ENCODE measurements at regions not wholly inside any gene's neighbourhood (a gene's known extent, or its start where the extent isn't known, plus 50 kb on each side); places are given as distances from the start of the nearest gene placed in this dataset.
A peak's percentile ranks its signal among the peaks of the same experiment; 100 is the strongest.
"Not testable (repeated sequence)": the region's sequence is repeated elsewhere in the genome, so short reads cannot be mapped to it uniquely, and the experiment has no call there.

DNA sequence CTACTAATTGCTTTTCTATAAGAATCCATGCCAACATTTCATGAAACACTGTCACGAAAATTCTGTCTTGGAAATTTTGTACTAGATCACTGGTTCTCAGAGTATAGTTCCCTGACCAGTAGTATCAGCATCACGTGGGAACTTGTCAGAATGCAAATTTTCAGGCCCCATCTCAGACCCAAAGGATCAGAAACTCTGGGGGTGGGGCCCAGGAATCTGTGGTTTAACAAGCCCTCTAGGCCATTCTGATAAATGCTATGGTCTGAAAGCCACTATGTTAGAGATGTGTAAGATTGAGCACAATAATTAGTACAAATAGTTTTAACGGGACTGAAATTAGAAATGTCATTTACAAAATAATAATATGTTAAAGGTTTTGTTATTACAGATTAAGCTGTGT is 615.7 kb upstream of the ARRDC3 start:
- no peak for DNase-seq (ENCODE audit: low read depth)

DNA sequence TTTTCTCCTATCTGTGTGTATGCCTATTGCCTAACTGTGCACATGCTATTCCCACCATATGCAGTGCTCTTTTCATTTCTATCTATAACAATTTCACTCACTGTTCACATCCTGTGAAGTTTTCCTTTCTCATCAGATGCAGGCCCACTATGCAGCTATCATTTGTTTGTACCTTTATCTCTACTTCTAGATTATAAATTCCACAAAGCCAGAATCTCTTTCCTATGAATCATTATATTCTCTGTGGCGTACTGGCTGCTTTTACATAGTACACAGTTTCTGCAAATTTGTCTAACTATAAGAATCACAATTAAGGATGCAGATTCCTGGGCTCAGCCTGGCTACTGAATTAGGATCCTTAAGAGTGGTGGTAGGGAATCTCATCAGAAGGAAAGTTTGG is 600.8 kb upstream of the ARRDC3 start:
- no peak for DNase-seq (ENCODE audit: low read depth)

DNA sequence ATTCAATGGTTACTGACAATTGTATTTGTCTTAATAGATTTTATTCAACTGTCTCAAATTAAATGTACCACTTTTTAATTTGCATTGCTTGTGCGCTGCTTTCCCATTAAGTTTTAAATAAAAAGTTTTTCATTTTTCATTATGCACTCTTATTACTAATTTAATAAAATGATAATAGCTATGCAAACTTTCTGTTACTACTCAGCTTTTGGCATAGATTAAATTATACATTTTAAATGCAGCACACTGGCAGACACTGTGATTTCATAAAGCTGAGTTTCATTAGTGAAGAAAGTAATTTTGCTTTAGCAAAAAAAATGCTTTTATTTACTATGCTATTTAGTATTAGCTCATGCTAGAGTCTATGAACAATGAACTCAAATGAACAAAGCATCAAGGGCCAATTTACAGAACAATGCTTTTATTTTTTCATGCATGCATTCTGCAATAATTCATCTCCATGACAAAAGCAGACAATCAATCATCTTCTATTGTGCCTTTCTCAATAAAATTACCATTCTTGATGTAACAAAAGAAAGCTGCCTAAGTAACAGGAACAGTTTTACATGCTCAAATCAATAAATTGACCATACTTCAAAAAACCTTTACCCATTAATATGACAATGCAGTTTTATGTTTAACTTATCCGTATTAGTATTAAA is 595.2 kb upstream of the ARRDC3 start:
- DNase-seq (ENCODE audit: low read depth): no peak

DNA sequence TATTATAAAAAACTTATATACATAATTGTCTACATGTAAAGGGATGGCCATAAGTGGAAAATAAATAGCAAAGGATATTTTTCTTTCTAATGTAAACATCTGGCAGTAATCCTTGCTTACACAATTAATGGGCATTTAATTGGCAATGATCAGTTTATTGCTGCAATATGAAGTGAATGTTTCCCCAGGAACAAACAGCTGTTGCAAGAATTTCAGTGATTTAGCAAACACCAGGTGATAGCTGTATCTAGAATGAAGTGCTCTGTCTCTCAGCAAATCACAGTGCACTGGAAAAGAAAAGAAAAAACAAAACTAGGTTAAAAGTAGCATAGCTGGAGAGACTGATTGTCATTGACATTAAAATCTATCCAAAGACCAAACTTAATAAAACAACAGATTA is 594.5 kb upstream of the ARRDC3 start:
- DNase-seq (ENCODE audit: low read depth): no peak

DNA sequence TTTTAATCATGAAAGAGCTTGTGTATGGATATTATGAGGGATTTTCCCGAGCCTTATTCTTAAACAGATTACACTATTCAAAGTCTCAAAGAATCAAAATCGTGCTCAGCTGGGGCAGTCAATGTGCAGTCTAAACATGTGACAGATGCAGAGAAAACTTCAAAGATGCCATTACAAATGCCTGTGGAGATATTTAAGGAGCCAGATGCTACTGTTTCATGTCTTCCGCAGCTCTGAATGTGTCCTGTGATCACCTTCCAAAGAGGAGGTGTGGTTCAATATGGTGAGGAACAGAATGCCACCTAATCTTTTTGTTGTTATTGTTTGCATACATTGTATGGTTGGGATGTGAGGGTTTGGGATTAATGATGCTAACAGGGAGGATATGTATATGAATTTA is 593.3 kb upstream of the ARRDC3 start:
- DNase-seq (ENCODE audit: low read depth): no peak

DNA sequence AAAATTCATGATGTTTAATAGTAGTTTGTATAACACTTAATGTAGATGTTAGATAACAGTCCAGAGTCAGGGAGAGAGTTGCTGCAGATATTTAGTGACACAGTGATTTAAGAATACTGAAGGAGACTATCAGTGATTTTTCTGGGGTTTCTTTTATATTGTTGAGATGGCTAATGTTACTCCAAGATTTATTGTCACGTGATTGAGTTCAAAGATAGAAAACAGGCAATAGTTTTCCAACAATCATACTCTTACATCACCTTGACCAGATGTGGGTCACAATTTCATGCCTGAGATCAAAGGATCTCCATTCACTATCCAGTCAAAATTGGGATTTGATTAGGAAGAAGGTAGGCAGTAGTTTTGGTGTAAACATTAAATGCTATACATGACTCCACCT is 580.0 kb upstream of the ARRDC3 start:
- DNase-seq (ENCODE audit: low read depth): no peak

DNA sequence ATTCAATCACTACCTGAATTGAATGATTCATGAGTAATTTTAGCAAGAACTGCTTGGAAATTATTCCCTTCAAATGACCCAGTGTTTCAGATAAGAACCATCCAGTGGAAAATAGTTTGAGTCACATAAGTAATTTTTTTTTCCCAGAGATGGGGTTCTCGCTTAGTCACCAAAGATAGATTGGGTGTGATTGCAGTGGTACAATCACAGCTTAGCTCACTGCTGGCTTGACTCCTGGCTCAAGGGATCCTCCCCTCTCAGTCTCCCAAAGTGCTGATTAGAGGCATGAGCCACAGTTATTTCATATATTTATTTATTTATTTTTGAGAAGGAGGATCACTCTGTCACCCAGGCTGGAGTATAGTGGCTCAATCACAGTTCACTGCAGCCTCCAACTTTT is 574.5 kb upstream of the ARRDC3 start:
- DNase-seq (ENCODE audit: low read depth): no peak

DNA sequence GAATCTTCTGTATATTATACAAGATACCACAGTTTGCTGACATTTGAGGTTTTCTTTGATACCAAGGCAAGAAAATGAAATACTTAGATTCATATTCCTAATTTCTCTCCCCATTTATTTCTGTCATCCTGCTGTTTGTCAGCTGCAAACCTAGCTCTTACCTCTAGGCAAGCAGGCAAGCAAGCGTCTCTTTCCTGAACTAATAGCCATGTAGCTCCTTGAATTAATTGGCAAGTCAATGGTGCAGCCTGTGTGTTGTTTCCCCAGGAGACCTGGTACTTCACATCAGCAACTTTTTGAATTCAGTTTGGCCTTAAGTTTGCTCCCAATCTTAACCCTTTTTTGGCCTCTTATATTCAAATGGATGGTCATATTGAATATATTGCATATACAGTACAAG is 573.6 kb upstream of the ARRDC3 start:
- no peak for DNase-seq (ENCODE audit: low read depth)

DNA sequence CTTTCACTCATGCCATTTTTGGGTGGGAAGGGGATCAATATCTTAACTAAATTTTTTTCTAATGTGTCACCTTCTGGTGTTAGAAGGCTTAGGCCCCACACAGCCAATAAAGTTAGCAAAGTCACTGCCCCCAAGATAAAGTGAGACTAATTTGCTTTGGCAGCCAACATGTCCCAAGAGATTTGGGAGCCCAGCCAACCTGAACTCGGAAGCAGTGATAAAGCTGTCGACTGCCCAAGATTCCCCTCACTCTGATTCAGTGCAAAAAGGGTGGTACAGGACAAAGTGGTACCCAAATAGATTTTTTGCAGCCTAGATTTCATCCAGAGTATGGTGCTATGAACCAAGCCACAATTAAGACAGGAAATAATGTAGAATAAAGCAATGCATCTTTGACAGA is 572.5 kb upstream of the ARRDC3 start:
- DNase-seq (ENCODE audit: low read depth): peak; percentile 5

DNA sequence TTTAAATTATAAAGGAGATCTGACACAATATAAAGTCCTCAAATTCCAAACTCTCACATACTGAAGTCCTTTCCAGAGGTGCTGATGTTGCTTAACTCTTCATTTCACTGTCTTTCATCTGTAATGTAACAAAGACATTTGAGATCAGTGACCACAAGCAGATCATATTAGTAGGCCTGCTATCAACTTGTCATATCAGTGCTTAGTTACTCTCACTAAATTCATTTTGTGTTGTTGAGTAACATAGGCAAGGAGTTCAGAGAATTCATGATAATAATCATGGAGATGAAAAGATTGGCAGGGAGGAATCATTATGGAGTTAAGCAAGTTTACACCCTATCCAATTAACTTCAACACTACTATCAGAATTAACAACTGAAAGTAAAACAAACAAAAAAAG is 571.0 kb upstream of the ARRDC3 start:
- DNase-seq (ENCODE audit: low read depth): no peak

DNA sequence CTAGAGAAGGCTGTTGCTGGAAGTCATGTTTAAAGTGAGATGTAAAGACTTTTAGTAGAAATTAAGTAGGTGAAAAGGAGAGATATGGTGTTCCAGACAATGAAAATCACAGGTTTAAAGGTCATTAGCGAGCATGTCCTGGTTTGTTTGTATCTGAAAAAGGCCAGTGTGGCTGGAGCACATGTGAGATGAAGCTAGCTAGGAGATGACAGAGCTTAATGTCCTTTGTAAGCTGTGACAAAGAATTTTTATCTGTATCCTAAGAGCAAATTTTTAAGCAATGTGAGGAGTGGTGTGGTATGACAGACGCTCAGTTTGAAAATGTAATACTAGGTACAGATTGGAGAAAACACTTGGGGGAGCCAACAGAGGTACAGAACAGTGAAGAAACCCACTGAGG is 567.2 kb upstream of the ARRDC3 start:
- no peak for DNase-seq (ENCODE audit: low read depth)

DNA sequence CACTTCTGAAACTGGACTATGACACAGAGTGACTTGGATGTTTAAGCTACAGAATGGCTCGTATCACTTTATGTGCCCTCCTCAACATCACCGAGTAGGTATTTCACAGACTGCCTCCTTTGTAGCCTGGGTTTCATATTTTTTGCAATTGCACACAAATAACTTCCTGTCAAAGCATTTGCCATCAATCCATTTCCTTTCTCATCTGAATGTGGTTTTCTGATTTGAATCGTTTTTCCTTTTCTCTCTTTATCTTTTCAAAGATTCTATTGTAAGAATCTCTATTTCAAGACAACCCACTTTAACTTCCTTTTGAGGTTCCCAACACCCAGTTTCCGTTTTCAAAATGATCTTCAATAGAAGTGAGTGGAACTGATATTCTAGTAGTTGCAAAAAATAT is 563.8 kb upstream of the ARRDC3 start:
- no peak for DNase-seq (ENCODE audit: low read depth)

DNA sequence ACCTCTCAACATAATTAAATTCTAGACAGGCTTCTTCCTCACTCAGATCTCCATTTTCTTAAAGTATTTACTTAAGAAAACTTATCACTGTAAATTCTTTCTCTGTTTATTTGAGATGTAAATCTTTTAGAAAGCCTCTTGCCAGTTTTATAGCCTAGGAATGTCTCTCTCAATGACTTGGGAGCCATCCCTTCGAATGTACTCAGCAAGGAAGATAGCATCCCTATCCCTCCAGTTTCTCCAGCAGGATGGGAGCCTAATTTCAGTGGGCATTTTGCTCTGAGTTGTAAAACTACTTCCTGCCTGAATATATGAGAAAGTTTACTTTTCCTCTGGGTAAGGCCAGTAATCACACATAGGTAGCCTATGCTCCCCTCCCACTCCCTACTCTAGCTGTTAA is 558.5 kb upstream of the ARRDC3 start:
- DNase-seq (ENCODE audit: low read depth): no peak

DNA sequence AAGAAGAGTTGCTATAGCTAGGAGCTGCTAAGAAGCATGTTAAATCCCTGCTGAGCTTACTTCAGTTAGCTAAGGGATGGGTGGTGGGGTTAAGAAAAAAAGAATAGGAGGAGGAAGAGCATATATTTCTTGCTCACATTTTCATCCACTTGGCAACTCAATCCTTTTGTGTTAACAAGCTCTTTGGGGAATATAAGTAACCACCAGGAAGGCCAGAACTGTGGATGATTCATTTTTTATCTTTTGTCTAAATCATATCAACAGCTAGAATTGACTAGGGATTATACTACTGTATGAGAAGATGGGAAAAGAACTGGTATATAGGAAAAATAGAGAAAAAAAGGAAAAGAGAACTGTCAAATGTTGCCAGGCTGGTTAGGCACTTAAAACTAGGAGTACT is 555.3 kb upstream of the ARRDC3 start:
- no peak for DNase-seq (ENCODE audit: low read depth)

DNA sequence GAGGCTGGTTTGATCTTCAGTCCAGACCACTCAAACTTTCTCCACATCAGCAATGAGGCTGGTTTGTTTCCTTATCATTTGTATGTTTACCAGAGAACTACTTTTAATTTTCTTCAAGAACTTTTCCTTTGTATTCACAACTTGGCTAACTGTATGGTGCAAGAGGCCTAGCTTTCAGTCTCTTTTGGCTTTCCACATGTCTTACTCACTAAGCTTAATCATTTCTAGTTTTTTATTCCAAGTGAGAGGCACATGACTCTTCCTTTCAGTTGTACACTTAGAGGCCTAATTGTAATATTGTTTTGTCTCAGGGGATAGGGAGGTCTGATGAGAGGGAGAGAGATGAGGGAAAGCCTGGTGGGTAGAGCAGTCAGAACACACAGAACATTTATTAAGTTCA is 554.0 kb upstream of the ARRDC3 start:
- no peak for DNase-seq (ENCODE audit: low read depth)

DNA sequence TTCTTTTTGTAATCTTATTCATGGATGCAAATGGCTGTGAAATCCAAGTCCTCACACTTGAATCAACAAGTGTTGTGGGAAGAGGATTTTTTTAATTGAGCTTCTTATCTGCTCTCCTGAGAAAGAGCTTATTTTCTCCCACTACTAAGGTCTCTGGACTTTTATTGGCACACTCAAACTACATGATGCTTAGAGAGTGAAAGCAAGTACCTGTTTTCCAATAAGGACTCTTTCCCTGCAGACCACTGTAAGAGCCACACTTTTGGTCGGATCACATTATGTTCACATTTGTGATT is 546.4 kb upstream of the ARRDC3 start:
- no peak for DNase-seq (ENCODE audit: low read depth)

DNA sequence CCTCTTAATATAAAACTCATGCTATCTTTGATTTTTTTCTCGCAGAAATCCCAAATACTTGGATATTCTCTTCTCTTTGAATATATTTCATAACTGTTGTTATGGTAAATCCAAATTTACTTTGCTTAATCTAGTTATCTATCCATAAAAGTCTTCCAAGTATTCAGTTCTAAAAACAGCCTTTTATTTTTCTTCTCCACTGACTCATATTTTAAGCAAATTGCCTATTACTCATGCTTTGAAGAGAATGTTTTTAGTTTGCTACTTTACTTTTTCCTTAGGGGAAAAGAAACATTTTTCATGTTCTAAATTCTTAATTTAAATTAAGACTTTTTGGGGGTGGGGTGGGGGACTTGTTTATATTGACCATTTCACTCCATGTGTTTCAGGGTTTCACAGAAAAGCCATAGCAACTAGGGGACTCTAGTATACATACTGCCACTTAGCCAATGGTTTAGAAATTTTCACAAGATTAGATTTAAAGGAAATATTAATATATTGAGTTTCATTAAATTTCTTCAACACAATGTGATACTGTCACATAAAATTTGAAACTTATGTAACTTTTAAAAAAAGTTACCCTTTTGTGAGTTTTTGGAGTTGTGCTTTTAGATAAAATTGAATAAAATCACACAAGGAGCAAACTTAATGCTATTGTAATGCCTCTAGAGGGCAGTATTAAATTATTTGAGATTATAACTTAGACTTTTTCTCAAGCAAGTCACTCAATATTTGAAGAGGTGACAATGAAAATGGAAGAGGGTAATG is 545.8 kb upstream of the ARRDC3 start:
- peak; percentile 31 for DNase-seq (ENCODE audit: low read depth)

DNA sequence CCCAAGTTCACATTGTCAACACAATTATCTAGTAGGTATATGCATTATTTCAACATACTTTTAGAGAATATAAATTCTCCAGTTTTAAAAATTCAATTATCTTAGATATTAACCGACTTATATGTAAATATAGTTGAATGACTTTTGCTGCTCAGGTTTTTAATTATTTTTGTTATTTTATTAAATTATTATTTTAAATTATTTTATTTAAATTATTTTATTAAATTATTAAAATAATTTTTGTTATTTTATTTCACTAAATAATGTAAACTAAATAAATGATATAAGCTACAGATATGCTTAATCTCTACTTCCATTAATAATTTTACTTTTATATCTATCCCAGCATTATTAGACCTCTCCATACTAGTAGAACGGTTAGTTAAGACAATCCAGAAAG is 544.3 kb upstream of the ARRDC3 start:
- no peak for DNase-seq (ENCODE audit: low read depth)

DNA sequence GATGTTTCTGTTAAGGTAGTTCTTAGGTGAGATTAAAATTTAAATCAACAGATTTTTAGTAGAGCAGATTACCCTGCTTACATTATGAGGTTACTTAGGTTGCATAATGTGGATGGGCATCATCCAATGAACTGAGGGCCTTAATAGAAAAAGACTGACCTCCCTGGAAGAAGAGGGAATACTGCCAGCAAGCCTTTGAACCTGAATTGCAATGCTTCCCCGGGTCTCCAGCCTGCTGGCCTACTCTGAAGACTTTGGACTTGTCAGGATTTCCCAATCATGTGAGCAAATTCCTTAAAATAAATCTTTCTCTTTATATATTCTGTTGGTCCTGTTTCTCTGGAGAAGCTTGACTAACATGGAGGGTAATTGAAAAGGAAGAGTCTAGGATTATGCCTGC is 542.1 kb upstream of the ARRDC3 start:
- no peak for DNase-seq (ENCODE audit: low read depth)

DNA sequence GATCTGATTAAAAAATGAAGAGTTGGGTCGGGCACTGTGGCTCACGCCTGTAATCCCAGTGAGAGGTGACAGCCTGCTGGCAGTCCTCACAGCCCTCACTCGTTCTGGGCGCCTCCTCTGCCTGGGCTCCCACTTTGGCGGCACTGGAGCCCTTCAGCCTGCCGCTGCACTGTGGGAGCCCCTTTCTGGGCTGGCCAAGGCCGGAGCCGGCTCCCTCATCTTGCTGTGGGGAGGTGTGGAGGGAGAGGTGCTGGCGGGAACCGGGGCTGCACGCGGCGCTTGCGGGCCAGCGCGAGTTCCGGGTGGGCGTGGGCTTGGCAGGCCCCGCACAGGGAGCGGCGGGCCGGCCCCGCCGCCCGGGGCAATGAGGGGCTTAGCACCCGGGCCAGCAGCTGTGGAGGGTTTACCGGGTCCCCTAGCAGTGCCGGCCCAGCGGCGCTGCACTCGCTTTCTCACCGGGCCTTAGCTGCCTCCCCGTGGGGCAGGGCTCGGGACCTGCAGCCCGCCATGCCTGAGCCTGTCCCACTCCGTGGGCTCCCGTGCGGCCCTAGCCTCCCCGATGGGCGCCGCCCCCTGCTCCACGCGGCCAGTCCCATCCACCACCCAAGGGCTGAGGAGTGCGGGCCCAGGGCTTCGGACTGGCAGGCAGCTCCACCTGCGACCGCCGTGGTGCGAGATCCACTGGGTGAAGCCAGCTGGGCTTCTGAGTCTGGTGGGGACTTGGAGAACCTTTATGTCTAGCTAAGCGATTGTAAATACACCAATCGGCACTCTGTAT is 534.1 kb upstream of the ARRDC3 start:
- DNase-seq (ENCODE audit: low read depth): not testable (repeated sequence)

DNA sequence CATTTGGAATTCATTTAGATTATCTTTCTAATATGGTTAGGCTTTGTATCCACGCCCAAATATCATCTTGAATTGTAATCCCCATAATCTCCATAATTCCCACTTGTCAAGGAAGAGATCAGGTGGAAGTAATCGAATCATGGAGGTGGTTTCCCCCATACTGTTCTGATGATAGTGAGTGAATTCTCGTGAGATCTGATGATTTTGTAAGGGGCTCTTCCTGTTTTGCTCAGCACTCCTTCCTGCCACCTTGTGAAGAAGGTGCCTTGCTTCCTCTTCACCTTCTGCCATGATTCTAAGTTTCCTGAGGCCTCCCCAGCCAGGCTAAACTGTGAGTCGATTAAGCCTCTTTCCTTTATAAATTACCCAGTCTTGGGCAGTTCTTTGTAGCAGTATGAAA is 527.5 kb upstream of the ARRDC3 start:
- no peak for DNase-seq (ENCODE audit: low read depth)

DNA sequence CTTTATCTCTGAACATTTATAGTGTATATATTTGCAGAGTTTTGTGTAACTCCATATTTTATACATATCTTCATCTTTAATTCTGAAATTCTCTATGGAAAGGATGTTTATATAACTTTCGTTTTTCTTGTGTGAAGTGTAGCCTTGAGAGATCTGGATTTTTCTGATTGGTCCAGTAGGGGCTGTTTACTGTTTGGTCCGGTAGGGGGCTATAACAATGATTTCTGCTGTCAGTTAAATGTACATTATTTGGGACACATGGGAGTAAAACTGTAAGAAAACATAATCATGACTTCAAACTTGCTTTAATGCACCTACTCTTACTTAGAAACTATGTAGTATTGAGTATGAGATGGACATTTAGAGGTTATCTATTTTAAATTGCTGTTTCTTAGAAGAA is 527.1 kb upstream of the ARRDC3 start:
- no peak for DNase-seq (ENCODE audit: low read depth)

DNA sequence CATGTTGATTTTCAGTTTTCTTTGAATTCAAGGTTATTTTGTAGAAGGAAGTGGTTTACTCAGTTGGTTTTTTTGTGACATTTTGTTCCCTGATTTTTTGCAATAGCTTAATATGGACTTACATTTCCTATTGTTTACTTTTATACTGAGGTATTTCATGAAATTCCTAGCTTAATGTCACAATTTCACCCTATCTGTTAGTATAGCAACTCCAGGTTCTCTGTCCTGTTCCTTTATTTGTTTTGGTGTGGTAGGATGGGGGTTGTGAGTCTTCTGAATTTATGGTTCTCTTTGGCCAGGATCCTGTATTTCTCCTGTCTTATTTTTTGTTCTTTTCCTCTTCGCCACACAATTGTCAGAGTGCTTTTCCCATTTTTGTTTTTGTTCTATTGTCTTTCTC is 523.4 kb upstream of the ARRDC3 start:
- no peak for DNase-seq (ENCODE audit: low read depth)

All from myocyte (in vitro differentiated cells).